ENCODE measurements at regions not wholly inside any gene's neighbourhood (a gene's known extent, or its start where the extent isn't known, plus 50 kb on each side); places are given as distances from the start of the nearest gene placed in this dataset.

DNA sequence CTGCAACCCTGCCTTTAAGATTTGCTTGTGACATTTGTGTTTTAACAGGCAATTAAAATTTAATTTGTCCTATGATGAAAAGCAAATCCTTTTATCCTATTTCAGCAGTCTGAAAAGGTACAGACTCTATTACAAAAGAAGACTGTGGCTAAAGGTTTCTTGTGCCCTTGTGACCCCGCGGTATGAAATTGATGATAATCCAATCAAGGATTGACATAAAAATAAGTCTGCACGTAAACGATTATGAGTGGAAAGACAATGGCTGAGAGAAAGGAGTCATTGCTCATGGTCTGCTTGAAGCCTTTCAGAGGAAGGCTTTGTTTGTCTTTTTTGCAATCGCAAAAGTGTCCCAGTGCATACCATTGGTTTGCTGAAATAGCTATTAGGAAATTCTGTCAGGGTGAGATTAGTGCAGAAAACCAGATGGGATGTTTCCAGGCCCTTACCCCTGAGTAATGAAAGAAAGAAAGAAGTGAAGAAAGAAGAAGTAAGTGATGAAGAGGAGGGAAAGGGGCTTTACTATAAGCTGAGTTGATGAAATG lies 867.8 kb upstream of the CDH8 start:
- ATAC-seq (ENCODE audit: low FRiP score) (no peak), DNase-seq (ENCODE audit: low spot score) (no peak)
- TF ChIP-seq, protein P1, sequence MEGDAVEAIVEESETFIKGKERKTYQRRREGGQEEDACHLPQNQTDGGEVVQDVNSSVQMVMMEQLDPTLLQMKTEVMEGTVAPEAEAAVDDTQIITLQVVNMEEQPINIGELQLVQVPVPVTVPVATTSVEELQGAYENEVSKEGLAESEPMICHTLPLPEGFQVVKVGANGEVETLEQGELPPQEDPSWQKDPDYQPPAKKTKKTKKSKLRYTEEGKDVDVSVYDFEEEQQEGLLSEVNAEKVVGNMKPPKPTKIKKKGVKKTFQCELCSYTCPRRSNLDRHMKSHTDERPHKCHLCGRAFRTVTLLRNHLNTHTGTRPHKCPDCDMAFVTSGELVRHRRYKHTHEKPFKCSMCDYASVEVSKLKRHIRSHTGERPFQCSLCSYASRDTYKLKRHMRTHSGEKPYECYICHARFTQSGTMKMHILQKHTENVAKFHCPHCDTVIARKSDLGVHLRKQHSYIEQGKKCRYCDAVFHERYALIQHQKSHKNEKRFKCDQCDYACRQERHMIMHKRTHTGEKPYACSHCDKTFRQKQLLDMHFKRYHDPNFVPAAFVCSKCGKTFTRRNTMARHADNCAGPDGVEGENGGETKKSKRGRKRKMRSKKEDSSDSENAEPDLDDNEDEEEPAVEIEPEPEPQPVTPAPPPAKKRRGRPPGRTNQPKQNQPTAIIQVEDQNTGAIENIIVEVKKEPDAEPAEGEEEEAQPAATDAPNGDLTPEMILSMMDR (IDR thresholded peaks at IDR 0.05) = no peak

DNA sequence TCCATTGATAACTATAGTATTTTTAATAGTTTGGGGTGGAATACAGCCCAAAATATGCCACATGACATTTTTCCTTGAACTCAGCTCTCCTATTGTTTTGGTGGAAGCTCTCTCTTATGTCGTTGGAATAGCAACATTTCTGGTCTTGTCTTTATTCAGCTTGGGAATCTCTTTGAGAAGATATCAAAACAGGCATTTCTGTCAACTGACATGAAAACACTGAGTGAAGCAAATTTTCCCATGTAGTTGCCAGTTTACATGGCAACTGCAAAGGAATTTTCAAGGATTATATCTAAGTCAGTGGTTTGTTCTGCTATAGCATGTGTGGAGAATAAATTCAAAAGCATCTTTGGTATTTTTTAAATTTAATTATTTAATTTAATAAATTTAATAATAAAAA lies 863.5 kb upstream of the CDH8 start:
- no peak for DNase-seq (ENCODE audit: low spot score)
- TF ChIP-seq, protein P1 (IDR thresholded peaks at IDR 0.05) = no peak

DNA sequence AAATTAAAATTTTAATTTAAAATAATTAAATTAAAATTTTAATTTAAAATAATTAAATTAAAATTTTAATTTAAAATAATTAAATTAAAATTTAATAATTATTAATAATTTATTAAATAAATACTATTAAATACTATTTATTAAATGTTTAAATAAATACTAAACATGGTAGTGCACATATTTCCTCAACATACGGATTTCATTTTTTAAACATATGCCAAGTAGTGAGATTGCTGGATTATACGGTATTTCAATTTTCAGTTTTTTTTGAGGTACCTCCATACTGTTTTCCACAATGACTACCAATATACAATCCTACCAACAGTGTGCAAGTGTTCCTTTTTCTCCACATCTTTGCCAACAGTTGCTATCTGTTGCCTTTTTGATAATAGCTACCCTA lies 852.9 kb upstream of the CDH8 start:
- ATAC-seq (ENCODE audit: low FRiP score) (no peak), DNase-seq (ENCODE audit: low spot score) (no peak)
- TF ChIP-seq, protein P1 (IDR thresholded peaks at IDR 0.05) = no peak

More for the DNA sequence above, 863.5 kb upstream of the CDH8 start:
- no peak for ATAC-seq (ENCODE audit: low FRiP score)

DNA sequence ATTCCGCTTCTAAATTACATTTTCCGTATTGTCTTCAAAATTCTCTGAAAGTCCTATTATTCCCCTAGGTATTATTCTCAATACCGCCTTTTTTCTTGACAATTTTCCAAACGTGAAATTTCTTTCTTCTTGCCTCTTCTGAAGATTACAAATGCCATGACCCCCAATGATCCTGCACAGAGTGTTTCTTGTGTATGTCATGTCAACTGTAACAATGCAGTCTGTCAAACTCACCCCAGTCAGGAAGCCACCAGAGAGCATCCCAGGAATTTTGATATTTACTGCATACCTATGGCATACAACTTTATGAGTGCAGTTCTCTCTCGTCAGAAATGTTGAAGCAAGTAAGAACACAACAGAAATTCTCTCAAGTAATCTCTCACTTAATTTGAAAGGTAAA lies 847.3 kb upstream of the CDH8 start:
- TF ChIP-seq, protein P1 (IDR thresholded peaks at IDR 0.05) = no peak
- ATAC-seq (ENCODE audit: low FRiP score) (no peak), DNase-seq (ENCODE audit: low spot score) (no peak)

DNA sequence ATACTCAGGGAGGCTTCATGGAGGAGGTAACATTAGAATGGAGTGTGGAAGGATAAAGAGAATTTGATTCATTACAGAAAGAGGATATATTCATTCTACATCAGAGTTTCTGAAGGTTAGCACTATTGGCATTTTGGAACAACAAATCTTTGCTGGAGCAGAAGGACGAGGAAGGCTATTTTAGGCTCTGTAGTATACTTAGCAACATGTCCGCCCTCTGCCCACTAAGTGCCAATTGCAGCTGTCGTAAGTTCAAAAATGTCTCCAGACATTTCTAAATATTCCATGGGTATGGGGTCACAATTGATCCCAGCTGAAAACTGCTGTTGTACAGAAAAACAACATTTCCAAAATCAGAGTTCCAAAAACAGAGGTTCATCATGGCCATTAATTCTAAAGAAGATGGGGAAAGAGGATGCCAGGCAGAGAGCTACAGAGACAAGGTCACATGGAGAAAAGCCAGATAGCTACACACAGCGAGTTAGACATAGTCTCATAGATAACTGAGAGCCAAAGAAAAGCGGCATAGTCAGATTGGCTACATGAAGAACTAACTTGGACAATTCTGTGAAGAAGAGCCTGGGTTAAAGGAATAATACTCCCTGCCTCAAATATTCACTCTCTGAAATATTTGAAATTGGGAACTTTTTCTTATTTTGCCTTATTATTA lies 846.4 kb upstream of the CDH8 start:
- no peak for ATAC-seq (ENCODE audit: low FRiP score)
- TF ChIP-seq, protein P1 (IDR thresholded peaks at IDR 0.05) = no peak
- DNase-seq (ENCODE audit: low spot score) = no peak

DNA sequence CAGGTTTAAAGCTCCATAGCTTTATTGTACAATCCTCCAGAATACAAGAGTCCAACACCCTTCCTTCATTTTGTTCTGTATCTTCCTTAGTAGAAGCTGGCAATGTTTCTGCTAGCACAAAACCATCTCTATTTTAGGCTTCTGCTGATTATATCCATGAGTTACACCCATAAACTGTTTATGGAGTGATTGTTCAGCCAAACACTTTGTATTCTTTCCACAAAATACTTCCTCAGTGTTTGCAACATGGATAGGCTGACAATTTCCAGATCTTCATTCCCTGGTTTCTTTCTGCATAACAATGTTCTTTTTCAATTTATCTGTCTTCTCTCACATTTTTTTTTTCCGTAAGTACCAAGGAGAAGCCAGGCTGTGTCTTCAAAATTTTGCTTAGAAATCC lies 839.9 kb upstream of the CDH8 start:
- ATAC-seq (ENCODE audit: low FRiP score) (no peak), DNase-seq (ENCODE audit: low spot score) (no peak)
- TF ChIP-seq, protein P1 (IDR thresholded peaks at IDR 0.05) = no peak

DNA sequence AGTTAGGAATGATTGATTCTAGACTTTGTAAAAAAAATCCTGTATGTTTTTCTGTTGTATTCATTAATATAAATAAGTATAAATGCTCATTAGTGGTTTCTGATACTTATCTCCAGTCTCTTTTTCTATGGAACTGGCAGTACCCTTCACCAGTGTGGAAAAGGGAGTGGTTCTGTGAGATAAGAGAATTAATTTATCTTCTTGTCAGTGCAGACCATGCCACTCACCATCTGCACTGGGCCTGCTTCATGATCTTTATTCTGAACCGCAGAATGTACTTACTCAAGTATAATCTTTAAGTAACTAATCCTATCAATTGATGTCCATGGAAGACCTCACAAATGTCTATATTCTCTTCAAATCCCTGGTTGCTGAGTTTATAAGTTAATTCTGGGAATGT lies 836.1 kb upstream of the CDH8 start:
- DNase-seq (ENCODE audit: low spot score) (no peak), ATAC-seq (ENCODE audit: low FRiP score) (no peak)
- TF ChIP-seq, protein P1 (IDR thresholded peaks at IDR 0.05) = no peak

Measured in omental fat pad (tissue), 3 donors.